ENCODE measurements at regions not wholly inside any gene's neighbourhood (a gene's known extent, or its start where the extent isn't known, plus 50 kb on each side); places are given as distances from the start of the nearest gene placed in this dataset.

DNA sequence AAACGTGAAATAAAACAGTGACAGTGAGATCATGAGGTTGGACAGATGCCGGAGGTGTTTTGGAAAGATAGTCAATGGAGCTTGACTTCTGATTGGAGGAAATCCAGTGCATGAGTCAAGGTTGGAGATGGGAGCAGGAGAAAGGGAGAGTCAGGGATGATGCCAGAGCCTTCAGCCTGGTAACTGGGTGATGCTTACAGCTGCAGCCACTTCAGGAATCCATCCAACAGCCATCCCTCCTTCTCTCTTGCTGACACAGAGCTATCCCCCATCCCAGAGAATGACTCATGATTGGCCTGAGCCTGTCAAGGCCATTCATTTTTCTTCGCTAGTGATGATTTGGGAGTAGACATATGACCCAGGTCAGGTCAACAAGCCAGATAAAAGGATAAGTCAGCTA is 112.8 kb downstream of the SAMD5 start:
- DNase-seq = no peak

DNA sequence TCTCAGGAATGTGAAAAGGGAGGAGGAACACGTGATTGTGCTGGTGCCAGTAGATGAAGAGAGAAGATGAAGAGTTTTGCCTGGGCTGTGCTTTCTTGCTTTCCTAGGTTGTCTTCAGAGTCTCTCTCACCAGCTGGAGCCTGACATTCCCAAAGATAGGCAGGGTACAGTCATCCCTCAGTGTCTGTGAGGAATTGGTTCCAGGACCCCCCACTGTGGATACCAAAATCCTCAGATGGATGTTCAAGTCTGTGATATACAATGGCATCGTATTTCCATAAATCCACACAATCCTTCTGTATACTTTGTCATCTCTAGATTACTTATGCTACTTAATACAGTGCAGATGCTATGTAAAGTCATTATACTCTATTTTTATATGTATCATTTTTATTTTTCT is 113.5 kb downstream of the SAMD5 start:
- DNase-seq = no peak

DNA sequence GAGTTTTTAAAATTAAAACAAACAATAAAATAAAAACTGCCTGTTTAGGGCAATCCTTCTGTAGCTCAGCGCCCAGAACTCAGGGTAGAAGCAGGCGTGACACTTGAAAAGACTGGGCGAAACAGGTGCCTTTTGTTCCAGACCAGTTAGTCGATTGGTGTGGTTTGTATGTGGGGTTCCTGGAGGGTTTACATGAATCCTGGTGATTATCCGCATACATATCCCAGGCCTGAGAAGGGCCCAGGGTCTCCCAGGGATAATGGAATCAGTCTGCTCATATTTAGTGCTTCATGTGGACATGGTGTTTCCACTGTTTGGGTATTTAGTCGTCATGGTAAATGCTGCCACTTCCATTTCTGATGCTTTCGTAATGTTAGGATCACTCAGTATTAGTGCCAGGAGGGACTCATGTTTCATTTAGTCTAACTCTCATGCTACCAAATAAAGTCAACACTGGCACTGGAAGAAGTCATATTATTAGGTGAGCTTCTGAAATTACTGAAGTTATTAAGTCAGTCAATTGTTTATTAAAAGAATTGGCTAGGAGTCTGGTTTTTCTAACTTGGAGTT is 116.5 kb downstream of the SAMD5 start:
- DNase-seq = no peak

DNA sequence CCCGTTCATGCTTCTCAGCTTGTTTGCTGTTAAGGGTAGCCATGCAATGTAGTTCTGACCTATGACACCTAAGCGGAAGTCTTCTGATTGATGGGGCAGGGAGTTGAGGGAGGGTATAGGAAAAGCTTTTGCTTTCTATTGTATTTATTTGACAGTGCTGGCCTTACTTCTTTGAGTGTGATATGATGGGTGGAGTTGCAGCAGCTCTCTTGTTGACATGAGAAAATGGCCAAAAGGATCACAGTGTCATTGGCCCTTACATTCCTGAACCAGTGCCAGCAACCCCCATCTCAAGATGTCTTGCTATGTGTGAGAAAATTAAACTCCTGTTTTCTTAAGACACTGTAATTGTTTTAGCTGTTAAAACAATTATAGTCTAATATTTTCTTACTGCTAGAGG is 117.5 kb downstream of the SAMD5 start:
- DNase-seq = no peak

DNA sequence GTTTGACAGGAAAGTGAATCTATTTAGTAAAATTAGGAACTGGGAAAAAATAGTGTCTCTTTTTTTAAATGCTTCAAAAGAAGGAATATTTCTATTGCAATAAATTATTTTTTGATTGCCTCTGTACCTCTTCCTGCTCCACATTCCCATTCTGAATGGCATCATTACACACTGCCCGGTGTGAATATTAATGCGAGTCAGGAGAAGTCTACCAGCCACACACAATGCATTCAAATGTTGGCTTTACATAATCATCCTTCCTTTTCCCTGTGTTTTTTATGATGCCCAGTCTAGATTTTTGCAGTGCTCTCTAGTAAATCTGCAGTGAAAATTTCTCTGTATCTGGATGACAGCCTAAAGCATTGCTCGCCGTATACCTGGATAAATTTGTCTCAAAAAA is 118.9 kb downstream of the SAMD5 start:
- DNase-seq = no peak

DNA sequence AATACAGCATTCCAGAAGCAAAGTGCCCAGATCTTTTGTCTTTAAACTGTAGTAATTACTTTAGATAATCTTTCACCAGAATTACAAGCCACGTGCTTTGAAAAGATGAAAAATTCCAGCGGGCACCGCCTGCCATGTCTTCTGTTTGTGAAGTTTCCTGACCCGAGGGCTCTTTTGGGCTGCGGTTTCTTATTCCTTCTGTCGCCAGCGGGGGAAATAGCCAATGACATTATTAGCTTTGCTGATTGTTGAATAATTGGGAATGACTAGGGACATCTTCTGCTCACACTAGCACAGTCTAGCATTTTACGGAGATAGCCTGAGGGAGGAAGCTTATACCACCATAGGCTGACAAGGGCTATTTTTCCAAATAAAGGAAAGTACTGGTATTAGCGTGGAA is 124.7 kb downstream of the SAMD5 start:
- no peak for DNase-seq

DNA sequence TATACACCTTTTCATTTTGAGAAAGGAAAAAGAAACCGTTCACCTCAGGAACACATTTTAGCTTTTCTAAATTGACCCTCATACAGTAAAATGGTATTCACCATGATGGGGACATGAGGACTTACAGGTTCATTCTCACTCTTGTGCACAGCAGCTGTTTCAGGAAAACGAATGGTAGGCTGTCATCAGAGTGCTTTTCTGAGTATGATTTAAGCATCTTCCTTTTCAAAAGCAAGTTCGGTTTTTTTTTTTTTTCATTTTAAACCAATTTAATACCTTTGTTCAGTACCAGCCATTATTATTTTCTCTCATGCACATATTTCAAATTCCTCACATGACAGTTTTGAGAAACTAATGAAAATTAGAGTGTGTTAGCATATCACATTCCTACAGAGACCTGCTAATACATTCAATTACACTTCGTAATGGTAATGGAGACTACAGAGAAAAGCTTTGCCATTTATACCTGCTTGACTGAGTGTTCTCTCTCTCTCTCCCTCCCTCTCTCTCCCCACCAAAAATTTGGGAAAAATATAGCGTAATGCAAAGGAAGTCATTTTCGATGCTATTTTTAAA is 129.2 kb downstream of the SAMD5 start:
- no peak for DNase-seq

DNA sequence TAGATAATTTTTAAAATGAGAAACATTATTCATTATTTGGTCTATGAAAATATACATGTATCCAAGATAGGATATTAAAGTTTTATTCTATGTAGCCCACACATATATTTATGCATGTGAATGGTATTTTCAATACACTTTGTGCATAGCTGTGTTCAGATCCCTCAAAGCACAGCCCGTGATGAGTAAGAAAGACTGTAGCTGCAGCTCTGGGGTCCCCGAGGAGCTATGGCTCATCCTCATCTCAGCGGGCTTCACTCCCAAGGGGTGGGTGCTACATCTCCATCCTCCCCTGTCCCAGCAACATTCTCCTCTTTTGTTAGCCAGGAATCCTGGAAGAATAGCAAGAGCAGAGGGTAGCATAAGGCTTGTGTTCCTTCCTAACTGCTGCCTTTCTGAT is 130.8 kb downstream of the SAMD5 start:
- DNase-seq = no peak

DNA sequence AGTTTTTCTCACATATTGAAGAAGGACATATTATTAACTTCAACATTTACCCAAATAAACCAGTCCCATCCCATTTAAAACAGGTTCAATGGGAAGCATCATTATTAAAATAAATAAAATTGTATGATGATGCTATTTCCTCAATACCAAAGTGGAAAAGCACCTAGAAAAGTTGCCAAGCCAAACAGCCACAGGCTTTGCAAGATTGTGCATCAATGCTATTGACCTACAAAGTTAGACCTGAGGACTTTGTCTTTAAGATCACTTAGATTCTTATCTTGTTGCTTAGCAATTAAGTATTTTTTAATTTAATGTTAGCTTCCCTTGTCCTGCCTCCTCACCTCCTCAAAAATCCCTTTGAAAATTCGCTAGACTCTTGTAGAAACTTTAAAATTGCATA is 132.1 kb downstream of the SAMD5 start:
- DNase-seq = no peak

DNA sequence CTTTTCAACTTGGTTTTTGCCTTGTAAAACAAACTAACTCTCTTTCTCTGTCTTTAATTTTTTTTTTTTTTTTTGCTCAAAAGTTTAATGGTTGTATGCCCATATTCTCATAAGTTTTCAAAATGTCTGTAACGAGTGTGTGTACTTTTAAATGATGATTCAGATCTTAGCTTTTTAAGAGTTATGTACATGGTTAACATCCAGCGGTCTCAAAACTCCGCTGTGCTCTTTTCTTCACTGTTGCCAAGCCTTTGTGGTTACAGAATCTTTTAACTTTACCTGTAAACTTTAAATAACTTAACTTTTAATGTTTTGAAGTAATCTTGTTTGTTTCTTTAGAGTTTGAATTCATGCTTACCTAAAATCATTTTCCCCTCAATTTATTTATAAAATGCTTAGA is 133.0 kb downstream of the SAMD5 start:
- no peak for DNase-seq

DNA sequence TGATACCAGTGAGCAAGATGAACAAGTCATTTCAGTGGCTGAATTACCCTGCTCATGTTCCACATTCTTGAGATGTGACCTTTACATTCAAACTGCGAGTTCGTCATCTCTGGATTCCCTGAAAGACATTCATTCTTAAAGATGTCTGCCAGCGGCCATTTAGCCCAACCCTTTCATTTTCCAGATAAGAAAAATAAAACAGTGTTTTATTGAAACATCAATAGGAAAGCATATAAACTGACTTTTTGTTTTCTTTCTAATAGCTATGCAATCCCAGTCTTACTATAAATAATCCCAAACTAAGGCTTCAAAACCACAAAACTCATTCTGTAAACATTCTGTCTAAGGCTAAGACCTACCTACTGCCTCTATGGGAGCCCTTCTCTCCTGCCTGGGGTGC is 134.0 kb downstream of the SAMD5 start:
- DNase-seq = no peak

DNA sequence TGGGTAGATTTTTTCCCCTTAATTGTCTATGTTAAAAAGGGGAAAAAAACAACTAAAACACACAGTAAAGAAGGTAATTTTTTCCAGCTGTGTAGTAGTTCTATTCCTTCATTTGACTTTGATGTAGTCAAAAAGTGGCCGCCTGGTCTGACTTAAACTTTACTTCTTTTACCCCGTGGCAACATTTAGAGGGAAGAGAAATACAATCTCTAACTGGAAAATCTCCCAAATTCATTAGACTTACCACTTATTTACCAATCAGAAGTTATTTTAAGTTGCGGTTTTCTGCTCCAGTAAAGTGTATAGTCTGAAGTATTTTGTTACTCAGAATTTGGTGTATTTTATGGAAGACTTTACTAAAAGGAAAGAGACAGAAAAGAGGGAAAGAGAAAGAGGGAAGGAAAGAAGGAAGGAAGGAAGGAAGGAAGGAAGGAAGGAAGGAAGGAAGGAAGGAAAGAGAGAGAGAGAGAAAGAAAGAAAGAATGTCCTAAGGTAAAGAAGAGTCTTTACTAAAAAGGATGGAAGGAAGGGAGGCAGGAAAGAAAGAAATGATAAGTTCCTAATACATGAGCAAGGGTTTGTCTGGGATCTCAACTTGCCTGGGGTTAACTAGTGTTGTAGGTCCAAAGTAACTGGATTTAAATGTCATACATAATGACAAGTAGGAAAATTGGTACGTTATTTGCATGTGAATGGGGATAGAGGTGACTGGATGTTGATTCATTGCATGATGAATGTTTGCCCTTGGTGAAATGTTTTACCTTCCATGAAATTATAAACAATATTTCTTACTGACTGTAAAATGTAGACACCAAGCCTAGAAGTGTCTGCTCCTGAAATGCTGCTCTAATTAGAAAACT is 135.1 kb downstream of the SAMD5 start:
- no peak for DNase-seq

DNA sequence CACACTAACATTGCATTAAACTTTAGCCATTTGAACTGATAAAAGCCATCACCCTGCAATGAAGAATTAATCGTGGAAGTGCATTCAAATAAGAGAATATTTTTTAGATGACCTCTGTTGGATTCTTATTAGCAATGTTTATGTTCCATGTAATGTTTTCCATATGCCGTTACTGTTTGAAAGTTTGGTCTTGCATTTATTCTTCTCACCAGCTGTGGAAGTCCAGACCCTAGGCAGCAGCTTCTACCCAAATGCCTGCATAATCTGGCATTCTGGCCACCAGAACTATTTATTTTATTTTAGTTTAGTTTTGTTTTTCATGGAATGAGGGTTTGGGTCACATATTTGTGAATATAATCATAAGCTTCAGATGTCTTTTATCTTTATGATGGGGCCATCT is 140.4 kb downstream of the SAMD5 start:
- no peak for DNase-seq

DNA sequence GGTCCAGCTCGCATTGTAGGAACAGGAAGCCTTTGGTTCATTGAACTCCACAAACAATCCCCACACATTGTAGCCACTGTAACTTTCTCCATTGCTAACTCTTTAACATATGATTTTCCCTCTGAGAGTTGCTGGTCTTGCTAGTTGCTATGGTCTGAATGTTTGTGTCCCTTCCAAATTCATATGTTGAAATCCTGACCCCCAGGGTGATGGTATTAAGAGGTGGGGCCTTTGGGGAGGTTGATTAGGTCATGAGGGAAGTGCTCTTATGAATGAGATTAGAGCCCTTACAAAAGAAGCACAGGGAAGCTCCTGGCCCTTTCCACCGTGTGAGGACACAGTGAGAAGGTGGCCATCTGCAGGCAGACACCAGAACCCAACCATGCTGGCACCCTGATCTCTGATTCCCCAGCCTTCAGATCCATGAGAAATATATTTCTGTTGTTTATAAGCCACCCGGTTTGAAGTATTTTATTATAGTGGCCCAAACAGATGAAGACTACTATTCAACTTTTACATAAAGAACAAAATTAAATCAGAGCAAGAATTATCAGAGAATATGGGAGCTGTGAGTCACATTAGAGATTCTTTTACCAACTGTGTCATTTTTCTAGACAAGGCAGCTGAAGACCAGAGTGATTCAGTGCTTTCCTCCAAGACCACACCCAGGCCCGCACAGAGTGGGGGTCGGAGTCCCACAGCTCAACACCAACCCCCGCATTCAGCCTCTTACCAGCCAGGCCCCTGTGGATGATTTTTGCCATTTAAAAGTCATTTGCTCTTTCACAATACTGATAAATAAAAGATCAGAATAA is 143.0 kb downstream of the SAMD5 start:
- DNase-seq = no peak

DNA sequence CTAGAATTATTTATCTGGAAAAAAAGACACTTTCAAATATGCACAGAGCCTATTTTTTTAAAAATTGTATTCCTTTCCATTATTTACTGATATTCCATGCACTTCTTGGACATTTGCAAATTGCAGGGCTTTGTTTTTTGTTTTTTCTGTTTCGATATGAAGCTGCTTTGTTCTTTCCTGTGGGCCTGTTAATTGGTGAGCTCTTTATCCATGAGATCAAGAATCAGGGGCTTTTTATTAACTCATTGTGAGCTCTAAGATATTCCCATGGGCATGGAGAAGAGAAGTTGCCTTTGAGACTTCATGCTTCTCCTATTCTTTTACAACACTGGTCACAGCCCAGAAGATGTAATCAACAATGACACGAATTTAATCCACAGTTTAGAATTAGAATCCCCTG is 145.1 kb downstream of the SAMD5 start:
- no peak for DNase-seq

DNA sequence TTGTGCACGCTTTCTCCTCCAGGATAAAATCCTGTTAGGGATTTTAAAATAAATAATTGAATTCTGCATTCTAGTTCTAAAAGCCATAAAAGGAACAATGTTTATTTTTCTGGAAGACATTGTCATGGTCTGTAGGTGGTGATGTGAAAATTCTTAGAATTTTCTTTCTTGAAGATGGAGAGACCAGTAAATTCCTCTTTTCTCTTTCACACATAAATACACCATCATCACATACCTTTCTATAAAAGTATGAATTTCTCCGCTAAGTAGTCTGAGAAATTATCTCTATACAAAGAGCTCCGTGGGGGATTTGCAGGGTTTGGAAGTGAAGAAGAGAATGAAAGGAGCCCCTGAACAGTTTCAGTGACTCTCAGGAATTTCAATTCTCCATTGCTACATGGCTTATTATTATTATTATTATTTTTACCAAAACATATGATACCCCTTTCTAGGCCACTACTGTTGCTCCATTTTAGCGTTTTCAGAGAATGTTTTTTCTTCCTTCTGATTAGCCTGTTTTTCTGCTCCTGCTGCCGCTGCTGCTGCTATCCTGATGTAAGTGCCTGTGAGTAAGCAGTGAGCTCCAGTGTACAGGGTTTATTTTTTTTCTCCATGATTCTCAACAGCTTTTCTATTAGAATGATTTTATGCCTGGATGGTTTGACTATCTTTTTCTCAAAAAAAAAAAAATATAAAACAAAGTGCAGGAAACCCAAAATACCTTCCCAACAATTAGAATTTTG is 145.8 kb downstream of the SAMD5 start:
- no peak for DNase-seq

DNA sequence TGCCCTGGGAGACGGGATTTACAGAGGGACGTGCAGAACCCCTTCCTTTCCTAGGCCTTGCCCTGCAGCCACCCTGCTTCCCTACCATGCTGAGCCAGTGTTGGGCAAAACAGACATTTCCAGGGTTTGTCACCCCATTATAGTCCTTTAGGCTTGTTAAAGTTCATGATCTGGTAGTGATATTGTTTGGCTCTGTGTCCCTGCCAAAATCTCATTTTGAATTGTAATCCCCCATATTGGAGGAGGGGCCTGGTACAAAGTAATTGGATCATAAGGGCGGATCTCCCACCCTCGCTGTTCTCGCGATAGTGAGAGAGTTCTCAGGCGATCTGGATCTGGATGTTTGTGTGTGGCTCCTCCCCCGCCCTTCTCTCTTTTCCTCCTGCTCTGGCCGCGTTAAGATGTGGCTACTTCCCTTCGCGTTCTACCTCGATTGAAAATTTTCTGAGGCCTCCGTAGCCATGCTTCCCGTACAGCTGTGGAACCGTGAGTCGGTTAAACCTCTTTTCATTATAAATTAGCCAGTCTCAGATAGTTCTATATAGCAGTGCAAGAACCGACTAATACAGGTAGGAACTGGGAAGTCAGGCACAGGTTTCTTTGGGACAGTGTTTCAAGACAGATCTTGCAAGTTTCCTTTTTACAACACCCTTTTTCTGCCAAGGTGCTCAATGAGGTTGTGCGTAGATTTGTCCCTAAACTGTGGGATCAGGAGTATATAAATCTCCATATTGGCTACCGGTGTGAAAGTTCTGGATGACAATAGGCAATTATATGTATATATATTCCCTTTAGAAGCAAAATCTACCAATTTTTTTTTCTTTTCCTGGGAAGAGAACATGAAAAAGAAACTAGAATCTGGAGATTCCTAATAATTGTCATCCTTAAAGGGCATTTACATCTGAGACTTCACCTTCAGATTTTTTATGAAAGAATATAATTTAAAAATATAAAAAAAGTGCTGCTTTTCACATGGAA is 152.1 kb downstream of the SAMD5 start:
- DNase-seq = no peak

DNA sequence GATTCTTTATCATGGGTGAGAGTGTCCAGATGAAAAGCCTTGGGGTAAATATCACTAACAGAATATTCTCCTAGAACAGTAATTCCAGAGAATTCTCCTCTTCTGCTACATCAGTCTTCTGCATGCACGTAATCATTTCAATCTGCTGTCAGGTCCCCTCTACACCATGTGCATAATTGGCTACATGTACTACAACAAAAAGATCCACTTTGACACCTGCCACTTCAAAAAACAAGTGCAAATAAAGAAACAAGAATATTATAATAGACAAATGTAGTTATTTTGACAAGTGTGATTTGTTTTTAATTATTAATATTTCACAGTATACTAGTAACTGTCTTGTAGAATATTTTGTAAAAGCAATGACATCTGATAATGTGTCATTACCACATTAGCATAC is 154.2 kb downstream of the SAMD5 start:
- no peak for DNase-seq

DNA sequence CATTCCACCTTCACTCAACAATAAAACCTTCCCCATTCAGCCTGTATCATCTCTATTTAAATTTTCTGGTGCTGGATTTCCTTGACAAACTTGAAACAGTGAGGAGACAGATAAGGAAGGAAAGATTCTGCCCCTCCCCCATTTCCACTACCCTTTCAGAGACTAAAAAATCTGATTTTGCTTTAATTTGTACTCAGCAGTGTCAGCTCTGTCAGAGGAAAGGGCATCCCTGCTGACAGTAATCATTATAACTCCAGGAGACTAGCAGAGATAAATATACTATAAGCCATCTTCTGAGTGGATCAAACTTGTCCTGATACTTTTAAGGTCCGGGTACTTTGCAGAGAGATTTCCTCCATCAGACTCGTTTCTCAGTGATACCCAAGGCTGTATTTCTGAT is 155.6 kb downstream of the SAMD5 start:
- DNase-seq = no peak

DNA sequence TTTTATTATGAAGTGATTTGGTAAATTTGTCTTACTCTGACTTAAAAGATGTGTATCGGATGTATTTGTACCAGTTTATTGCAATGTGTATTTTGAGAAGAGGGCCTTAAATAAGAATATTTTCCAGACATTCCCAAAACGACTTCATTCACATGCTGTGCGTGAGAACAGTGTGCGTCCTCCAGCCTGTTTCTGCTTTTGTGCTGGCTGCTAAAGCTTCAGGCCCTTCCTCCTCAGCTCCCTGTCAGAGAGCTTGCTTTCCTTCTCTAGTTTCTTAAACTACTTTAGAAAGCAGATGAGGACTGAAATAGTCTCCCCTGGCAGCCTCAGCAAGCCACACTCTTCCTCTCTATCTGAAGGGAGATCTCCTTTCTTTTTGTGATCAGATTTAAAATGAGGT is 157.8 kb downstream of the SAMD5 start:
- DNase-seq = no peak

DNA sequence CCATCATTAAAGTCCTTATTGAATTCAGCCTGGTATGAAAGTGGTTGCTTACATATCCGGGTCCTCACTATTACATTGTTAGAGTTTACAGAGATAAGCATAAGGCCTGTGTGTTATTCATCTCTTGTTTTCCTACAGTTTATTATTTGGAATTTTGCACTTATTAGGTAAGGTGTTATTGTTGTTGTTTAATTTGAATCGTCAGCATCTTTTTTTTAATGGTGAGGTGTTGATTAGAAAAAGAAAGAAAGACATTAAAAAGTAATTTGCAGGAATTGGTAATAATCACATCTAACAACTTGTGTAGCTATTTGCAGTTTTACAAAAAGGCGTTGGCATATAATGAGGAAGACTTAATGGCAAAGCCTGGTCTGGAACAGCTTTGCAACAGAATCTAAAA is 158.6 kb downstream of the SAMD5 start:
- no peak for DNase-seq

DNA sequence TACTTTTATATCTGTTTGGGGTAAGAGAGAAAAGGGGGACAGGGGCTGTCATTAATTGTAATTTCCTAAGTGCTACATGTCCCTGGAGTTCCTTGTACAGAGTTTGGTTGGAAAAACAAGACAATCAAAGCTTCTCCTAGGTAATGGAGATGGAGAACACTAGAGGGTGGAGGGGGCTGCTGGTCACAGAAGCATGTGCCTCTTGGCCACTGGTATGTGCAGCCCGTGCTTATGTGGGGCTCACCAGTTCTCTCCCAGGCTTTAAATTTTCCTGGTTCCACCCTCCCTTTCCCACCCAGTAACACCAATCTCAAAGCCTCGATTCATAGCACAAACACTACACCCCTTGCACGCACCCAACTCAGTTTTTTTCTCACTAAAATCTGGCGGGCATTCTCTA is 165.6 kb downstream of the SAMD5 start:
- no peak for DNase-seq

All from HCEC 1CT (cell line).